GM23338 (cell line): ENCODE measurements at regions not wholly inside any gene's neighbourhood (a gene's known extent, or its start where the extent isn't known, plus 50 kb on each side); places are given as distances from the start of the nearest gene placed in this dataset.

Experiments
- ATAC-seq: fragments of 200-7000 bp; cut with Tn5 transposase; 3 replicates; pipeline ENCODE4 v1.9.1; 2020
- DNase-seq: peaks from one replicate; pipeline ENCODE4 v3.0.0-alpha.2; 2015; ENCODE audit warnings: low spot score
- H2AFZ ChIP-seq: fragments of 200-600 bp; sonication (generic); 2 replicates; pipeline ENCODE4 v1.8.0; 2016; ENCODE audit warnings: antibody characterized with exemption, mild to moderate bottlenecking, moderate library complexity
- H3F3A ChIP-seq: fragments of 200-600 bp; sonication (generic); replicated peaks from 2 replicates; pipeline ENCODE4 v1.8.0; 2017; ENCODE audit warnings: antibody characterized with exemption, mixed run types, low read depth
- H3K27ac ChIP-seq: fragments of 200-600 bp; sonication (generic); 2 replicates; pipeline ENCODE4 v1.6.1; 2016; ENCODE audit warnings: low read depth
- H3K27me3 ChIP-seq: fragments of 200-600 bp; sonication (generic); 2 replicates; pipeline ENCODE4 v1.8.0; 2016; ENCODE audit warnings: mild to moderate bottlenecking, mixed run types, moderate library complexity; ENCODE audit not compliant: insufficient read depth
- H3K36me3 ChIP-seq: fragments of 200-600 bp; sonication (generic); 2 replicates; pipeline ENCODE4 v1.8.0; 2016; ENCODE audit warnings: mild to moderate bottlenecking; ENCODE audit not compliant: insufficient read depth
- H3K4me1 ChIP-seq: fragments of 200-600 bp; sonication (generic); 2 replicates; pipeline ENCODE4 v1.8.0; 2016; ENCODE audit warnings: mild to moderate bottlenecking, moderate library complexity; ENCODE audit not compliant: insufficient read depth
- H3K4me2 ChIP-seq: fragments of 200-600 bp; sonication (generic); 2 replicates; pipeline ENCODE4 v1.7.1; 2017; ENCODE audit warnings: mixed run types
- H3K4me3 ChIP-seq: fragments of 200-600 bp; sonication (generic); 2 replicates; pipeline ENCODE4 v1.6.1; 2016; ENCODE audit warnings: mixed run types
- H3K79me2 ChIP-seq: fragments of 200-600 bp; sonication (generic); replicated peaks from 2 replicates; pipeline ENCODE4 v1.8.0; 2017; ENCODE audit warnings: mild to moderate bottlenecking; ENCODE audit not compliant: insufficient read depth
- H3K9me2 ChIP-seq: fragments of 200-600 bp; sonication (generic); 2 replicates; pipeline ENCODE4 v1.8.0; 2017; ENCODE audit not compliant: insufficient read depth
- H4K20me1 ChIP-seq: fragments of 200-600 bp; sonication (generic); replicated peaks from 2 replicates; pipeline ENCODE4 v1.8.0; 2017; ENCODE audit warnings: mild to moderate bottlenecking; ENCODE audit not compliant: insufficient read depth
- H3K27ac Mint-ChIP-seq: 2 replicates; pipeline ENCODE4 v1.8.0; 2020; ENCODE audit warnings: inconsistent platforms, mild to moderate bottlenecking, moderate library complexity, mixed read lengths
- H3K27me3 Mint-ChIP-seq: 3 replicates; pipeline ENCODE4 v1.8.0; 2022; ENCODE audit warnings: low read depth, mild to moderate bottlenecking, moderate library complexity, mixed read lengths, inconsistent platforms; ENCODE audit not compliant: insufficient read depth, poor library complexity
- H3K36me3 Mint-ChIP-seq: 3 replicates; pipeline ENCODE4 v1.8.0; 2021; ENCODE audit warnings: low read depth, mild to moderate bottlenecking, inconsistent platforms, moderate library complexity, mixed read lengths
- H3K4me1 Mint-ChIP-seq: 3 replicates; pipeline ENCODE4 v1.8.0; 2020; ENCODE audit warnings: mild to moderate bottlenecking, inconsistent platforms, mixed read lengths
- H3K4me3 Mint-ChIP-seq: 3 replicates; pipeline ENCODE4 v1.8.0; 2021; ENCODE audit warnings: moderate library complexity, mild to moderate bottlenecking, inconsistent platforms, mixed read lengths
- H3K9me3 Mint-ChIP-seq: 3 replicates; pipeline ENCODE4 v1.8.0; 2020; ENCODE audit warnings: moderate library complexity, mild to moderate bottlenecking, inconsistent platforms, mixed read lengths
- CREB1 ChIP-seq: fragments of 250-450 bp; sonication (Bioruptor Pico); IDR thresholded peaks from 2 replicates; pipeline ENCODE4 v1.5.0; 2020; ENCODE audit warnings: low read depth, mild to moderate bottlenecking, moderate library complexity
- EZH2 ChIP-seq: fragments of 200-600 bp; sonication (generic); IDR thresholded peaks from one replicate; pipeline ENCODE4 v1.8.0; 2017; ENCODE audit warnings: antibody characterized with exemption, mild to moderate bottlenecking, low read depth; ENCODE audit not compliant: unreplicated experiment
- EZH2phosphoT487 ChIP-seq: fragments of 200-600 bp; sonication (generic); IDR thresholded peaks from one replicate; pipeline ENCODE4 v1.8.1; 2018; ENCODE audit warnings: antibody characterized with exemption; ENCODE audit not compliant: unreplicated experiment
- JUNB ChIP-seq: IDR thresholded peaks from one replicate; pipeline ENCODE4 v1.6.1; 2016; ENCODE audit warnings: antibody characterized with exemption; ENCODE audit not compliant: unreplicated experiment
- NANOG ChIP-seq: IDR thresholded peaks from 2 replicates; pipeline ENCODE4 v1.6.1; 2016; ENCODE audit warnings: antibody characterized with exemption, borderline replicate concordance
- POLR2AphosphoS5 ChIP-seq: IDR thresholded peaks from 2 replicates; pipeline ENCODE4 v1.6.1; 2016; ENCODE audit warnings: antibody characterized with exemption, low read depth
- STAT1 ChIP-seq: IDR thresholded peaks from one replicate; pipeline ENCODE4 v1.6.1; 2016; ENCODE audit warnings: antibody characterized with exemption; ENCODE audit not compliant: unreplicated experiment
- ZNF114 ChIP-seq: fragments of 250-450 bp; sonication (Bioruptor Pico); IDR thresholded peaks from 2 replicates; pipeline ENCODE4 v1.5.0; 2020; ENCODE audit warnings: mild to moderate bottlenecking, moderate library complexity
- ZNF331 ChIP-seq: fragments of 250-450 bp; sonication (Bioruptor Pico); IDR thresholded peaks from 2 replicates; pipeline ENCODE4 v1.5.0; 2020; ENCODE audit warnings: low read depth, mild to moderate bottlenecking, moderate library complexity
- TF ChIP-seq, protein P1 (sequence below): fragments of 250-450 bp; sonication (Bioruptor Pico); IDR thresholded peaks from 2 replicates; pipeline ENCODE4 v1.5.0; 2020; ENCODE audit warnings: mild to moderate bottlenecking, moderate library complexity
- TF ChIP-seq, protein P2 (sequence below), 2 experiments: fragments of 200-600 bp in 1 of 2; sonication (generic) in 1 of 2; conservative IDR thresholded peaks; 2 replicates each; pipeline versions ENCODE4 v1.5.1 to v1.6.1; 2016 to 2017; ENCODE audit warnings: antibody characterized with exemption in 2 of 2, low read depth in 2 of 2, mild to moderate bottlenecking in 2 of 2, moderate library complexity in 1 of 2
- TF ChIP-seq, protein P3 (sequence below): IDR thresholded peaks from one replicate; pipeline ENCODE4 v1.6.1; 2018; ENCODE audit warnings: antibody characterized with exemption; ENCODE audit not compliant: unreplicated experiment
- TF ChIP-seq, protein P4 (sequence below): IDR thresholded peaks from 2 replicates; pipeline ENCODE4 v1.6.1; 2016; ENCODE audit warnings: antibody characterized with exemption

GRCh38 chr18:64659196-64659595, 510.3 kb upstream of the LINC00305 start:
- no peaks in the 10 kb centered on the region for H3K27me3 ChIP-seq
- ATAC-seq (no peak), DNase-seq (no peak)
- peaks cover 2% of the 10 kb centered on the region for H3K27me3 Mint-ChIP-seq
- H3K4me3 Mint-ChIP-seq, result no peak overlapping the region
- H3K36me3 ChIP-seq, result no peaks in the 10 kb centered on the region
- TF ChIP-seq, protein P1, sequence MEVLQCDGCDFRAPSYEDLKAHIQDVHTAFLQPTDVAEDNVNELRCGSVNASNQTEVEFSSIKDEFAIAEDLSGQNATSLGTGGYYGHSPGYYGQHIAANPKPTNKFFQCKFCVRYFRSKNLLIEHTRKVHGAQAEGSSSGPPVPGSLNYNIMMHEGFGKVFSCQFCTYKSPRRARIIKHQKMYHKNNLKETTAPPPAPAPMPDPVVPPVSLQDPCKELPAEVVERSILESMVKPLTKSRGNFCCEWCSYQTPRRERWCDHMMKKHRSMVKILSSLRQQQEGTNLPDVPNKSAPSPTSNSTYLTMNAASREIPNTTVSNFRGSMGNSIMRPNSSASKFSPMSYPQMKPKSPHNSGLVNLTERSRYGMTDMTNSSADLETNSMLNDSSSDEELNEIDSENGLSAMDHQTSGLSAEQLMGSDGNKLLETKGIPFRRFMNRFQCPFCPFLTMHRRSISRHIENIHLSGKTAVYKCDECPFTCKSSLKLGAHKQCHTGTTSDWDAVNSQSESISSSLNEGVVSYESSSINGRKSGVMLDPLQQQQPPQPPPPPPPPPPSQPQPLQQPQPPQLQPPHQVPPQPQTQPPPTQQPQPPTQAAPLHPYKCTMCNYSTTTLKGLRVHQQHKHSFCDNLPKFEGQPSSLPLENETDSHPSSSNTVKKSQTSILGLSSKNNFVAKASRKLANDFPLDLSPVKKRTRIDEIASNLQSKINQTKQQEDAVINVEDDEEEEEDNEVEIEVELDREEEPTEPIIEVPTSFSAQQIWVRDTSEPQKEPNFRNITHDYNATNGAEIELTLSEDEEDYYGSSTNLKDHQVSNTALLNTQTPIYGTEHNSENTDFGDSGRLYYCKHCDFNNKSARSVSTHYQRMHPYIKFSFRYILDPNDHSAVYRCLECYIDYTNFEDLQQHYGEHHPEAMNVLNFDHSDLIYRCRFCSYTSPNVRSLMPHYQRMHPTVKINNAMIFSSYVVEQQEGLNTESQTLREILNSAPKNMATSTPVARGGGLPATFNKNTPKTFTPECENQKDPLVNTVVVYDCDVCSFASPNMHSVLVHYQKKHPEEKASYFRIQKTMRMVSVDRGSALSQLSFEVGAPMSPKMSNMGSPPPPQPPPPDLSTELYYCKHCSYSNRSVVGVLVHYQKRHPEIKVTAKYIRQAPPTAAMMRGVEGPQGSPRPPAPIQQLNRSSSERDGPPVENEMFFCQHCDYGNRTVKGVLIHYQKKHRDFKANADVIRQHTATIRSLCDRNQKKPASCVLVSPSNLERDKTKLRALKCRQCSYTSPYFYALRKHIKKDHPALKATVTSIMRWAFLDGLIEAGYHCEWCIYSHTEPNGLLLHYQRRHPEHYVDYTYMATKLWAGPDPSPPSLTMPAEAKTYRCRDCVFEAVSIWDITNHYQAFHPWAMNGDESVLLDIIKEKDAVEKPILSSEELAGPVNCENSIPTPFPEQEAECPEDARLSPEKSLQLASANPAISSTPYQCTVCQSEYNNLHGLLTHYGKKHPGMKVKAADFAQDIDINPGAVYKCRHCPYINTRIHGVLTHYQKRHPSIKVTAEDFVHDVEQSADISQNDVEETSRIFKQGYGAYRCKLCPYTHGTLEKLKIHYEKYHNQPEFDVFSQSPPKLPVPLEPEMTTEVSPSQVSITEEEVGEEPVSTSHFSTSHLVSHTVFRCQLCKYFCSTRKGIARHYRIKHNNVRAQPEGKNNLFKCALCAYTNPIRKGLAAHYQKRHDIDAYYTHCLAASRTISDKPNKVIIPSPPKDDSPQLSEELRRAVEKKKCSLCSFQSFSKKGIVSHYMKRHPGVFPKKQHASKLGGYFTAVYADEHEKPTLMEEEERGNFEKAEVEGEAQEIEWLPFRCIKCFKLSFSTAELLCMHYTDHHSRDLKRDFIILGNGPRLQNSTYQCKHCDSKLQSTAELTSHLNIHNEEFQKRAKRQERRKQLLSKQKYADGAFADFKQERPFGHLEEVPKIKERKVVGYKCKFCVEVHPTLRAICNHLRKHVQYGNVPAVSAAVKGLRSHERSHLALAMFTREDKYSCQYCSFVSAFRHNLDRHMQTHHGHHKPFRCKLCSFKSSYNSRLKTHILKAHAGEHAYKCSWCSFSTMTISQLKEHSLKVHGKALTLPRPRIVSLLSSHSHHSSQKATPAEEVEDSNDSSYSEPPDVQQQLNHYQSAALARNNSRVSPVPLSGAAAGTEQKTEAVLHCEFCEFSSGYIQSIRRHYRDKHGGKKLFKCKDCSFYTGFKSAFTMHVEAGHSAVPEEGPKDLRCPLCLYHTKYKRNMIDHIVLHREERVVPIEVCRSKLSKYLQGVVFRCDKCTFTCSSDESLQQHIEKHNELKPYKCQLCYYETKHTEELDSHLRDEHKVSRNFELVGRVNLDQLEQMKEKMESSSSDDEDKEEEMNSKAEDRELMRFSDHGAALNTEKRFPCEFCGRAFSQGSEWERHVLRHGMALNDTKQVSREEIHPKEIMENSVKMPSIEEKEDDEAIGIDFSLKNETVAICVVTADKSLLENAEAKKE (CRISPR knock-in tag), result no peak
- TF ChIP-seq POLR2AphosphoS5 (no peak), EZH2 (no peak), EZH2phosphoT487 (no peak), ZNF331 (CRISPR knock-in tag) (no peak), NANOG (no peak), STAT1 (no peak), JUNB (no peak), CREB1 (CRISPR knock-in tag) (no peak), ZNF114 (CRISPR knock-in tag) (no peak)
- TF ChIP-seq, protein P2, sequence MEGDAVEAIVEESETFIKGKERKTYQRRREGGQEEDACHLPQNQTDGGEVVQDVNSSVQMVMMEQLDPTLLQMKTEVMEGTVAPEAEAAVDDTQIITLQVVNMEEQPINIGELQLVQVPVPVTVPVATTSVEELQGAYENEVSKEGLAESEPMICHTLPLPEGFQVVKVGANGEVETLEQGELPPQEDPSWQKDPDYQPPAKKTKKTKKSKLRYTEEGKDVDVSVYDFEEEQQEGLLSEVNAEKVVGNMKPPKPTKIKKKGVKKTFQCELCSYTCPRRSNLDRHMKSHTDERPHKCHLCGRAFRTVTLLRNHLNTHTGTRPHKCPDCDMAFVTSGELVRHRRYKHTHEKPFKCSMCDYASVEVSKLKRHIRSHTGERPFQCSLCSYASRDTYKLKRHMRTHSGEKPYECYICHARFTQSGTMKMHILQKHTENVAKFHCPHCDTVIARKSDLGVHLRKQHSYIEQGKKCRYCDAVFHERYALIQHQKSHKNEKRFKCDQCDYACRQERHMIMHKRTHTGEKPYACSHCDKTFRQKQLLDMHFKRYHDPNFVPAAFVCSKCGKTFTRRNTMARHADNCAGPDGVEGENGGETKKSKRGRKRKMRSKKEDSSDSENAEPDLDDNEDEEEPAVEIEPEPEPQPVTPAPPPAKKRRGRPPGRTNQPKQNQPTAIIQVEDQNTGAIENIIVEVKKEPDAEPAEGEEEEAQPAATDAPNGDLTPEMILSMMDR (conservative IDR thresholded peaks at IDR 0.05; ENCODE audit: low read depth in 2 of 2), result no peak
- TF ChIP-seq, protein P3, sequence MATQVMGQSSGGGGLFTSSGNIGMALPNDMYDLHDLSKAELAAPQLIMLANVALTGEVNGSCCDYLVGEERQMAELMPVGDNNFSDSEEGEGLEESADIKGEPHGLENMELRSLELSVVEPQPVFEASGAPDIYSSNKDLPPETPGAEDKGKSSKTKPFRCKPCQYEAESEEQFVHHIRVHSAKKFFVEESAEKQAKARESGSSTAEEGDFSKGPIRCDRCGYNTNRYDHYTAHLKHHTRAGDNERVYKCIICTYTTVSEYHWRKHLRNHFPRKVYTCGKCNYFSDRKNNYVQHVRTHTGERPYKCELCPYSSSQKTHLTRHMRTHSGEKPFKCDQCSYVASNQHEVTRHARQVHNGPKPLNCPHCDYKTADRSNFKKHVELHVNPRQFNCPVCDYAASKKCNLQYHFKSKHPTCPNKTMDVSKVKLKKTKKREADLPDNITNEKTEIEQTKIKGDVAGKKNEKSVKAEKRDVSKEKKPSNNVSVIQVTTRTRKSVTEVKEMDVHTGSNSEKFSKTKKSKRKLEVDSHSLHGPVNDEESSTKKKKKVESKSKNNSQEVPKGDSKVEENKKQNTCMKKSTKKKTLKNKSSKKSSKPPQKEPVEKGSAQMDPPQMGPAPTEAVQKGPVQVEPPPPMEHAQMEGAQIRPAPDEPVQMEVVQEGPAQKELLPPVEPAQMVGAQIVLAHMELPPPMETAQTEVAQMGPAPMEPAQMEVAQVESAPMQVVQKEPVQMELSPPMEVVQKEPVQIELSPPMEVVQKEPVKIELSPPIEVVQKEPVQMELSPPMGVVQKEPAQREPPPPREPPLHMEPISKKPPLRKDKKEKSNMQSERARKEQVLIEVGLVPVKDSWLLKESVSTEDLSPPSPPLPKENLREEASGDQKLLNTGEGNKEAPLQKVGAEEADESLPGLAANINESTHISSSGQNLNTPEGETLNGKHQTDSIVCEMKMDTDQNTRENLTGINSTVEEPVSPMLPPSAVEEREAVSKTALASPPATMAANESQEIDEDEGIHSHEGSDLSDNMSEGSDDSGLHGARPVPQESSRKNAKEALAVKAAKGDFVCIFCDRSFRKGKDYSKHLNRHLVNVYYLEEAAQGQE, result no peak
- TF ChIP-seq, protein P4, sequence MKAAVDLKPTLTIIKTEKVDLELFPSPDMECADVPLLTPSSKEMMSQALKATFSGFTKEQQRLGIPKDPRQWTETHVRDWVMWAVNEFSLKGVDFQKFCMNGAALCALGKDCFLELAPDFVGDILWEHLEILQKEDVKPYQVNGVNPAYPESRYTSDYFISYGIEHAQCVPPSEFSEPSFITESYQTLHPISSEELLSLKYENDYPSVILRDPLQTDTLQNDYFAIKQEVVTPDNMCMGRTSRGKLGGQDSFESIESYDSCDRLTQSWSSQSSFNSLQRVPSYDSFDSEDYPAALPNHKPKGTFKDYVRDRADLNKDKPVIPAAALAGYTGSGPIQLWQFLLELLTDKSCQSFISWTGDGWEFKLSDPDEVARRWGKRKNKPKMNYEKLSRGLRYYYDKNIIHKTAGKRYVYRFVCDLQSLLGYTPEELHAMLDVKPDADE, result no peak
- peak overlapping the region; percentile 6; the same call in 1 of the 2 replicates for H2AFZ ChIP-seq
- no peaks in the 10 kb centered on the region for H3K4me1 Mint-ChIP-seq
- H3K9me3 Mint-ChIP-seq, result no peaks in the 10 kb centered on the region
- no peak overlapping the region for H3K4me2 ChIP-seq
- H3K36me3 Mint-ChIP-seq, result no peaks in the 10 kb centered on the region
- H4K20me1 ChIP-seq, result no peaks in the 10 kb centered on the region
- H3K27ac ChIP-seq, result no peak overlapping the region
- no peaks in the 10 kb centered on the region for H3K4me1 ChIP-seq
- no peaks in the 10 kb centered on the region for H3K79me2 ChIP-seq
- H3K27ac Mint-ChIP-seq, result no peak overlapping the region
- H3K4me3 ChIP-seq, result no peak overlapping the region
- no peaks in the 10 kb centered on the region for H3K9me2 ChIP-seq
- H3F3A ChIP-seq, result no peaks in the 10 kb centered on the region
